ENCODE measurements at regions not wholly inside any gene's neighbourhood (a gene's known extent, or its start where the extent isn't known, plus 50 kb on each side); places are given as distances from the start of the nearest gene placed in this dataset.

GRCh38 chr5:12616093-12616492, 711.8 kb upstream of the CTNND2 start:
- TF ChIP-seq POLR2AphosphoS5 (IDR thresholded peaks at IDR 0.05), result no peak
- TF ChIP-seq POLR2A (IDR thresholded peaks at IDR 0.05), result no peak
- TF ChIP-seq, protein P1, sequence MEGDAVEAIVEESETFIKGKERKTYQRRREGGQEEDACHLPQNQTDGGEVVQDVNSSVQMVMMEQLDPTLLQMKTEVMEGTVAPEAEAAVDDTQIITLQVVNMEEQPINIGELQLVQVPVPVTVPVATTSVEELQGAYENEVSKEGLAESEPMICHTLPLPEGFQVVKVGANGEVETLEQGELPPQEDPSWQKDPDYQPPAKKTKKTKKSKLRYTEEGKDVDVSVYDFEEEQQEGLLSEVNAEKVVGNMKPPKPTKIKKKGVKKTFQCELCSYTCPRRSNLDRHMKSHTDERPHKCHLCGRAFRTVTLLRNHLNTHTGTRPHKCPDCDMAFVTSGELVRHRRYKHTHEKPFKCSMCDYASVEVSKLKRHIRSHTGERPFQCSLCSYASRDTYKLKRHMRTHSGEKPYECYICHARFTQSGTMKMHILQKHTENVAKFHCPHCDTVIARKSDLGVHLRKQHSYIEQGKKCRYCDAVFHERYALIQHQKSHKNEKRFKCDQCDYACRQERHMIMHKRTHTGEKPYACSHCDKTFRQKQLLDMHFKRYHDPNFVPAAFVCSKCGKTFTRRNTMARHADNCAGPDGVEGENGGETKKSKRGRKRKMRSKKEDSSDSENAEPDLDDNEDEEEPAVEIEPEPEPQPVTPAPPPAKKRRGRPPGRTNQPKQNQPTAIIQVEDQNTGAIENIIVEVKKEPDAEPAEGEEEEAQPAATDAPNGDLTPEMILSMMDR (IDR thresholded peaks at IDR 0.05), result no peak
